Stimulated activated CD8-positive, alpha-beta memory T cell treated with anti-CD3 and anti-CD28 coated beads, Interleukin-7, amount 100 ng/mL, for 1 hour (primary cell): ENCODE measurements at regions not wholly inside any gene's neighbourhood (a gene's known extent, or its start where the extent isn't known, plus 50 kb on each side); places are given as distances from the start of the nearest gene placed in this dataset.

ENCODE experiments used
- DNase-seq, 2 donors: peaks; one replicate each; pipeline ENCODE4 v3.0.0-alpha.2; 2020; ENCODE audit warnings: low read depth in 2 of 2

- no peak for DNase-seq
Observed at GRCh38 chr12:76706761-76707160, 57.2 kb upstream of the ZDHHC17 start.

- no peak for DNase-seq
Observed at GRCh38 chr12:76707772-76708171, 56.1 kb upstream of the ZDHHC17 start.

- DNase-seq = no peak
Observed at GRCh38 chr12:76708296-76708695, 55.6 kb upstream of the ZDHHC17 start.

GRCh38 chr12:76711241-76711640, 52.7 kb upstream of the ZDHHC17 start:
- DNase-seq = no peak

- no peak for DNase-seq
Observed at GRCh38 chr12:76713130-76713529, 50.8 kb upstream of the ZDHHC17 start.

- DNase-seq = no peak
Observed at GRCh38 chr12:76713986-76714385, 49.9 kb upstream of the ZDHHC17 start.
